GM23248 (cell line): ENCODE measurements at regions not wholly inside any gene's neighbourhood (a gene's known extent, or its start where the extent isn't known, plus 50 kb on each side); places are given as distances from the start of the nearest gene placed in this dataset.

Experiments used
- DNase-seq: peaks from one replicate; pipeline ENCODE4 v3.0.0-alpha.2; 2015
- H2AFZ ChIP-seq: fragments of 200-600 bp; sonication (generic); 2 replicates; pipeline ENCODE4 v1.6.1; 2016; ENCODE audit warnings: antibody characterized with exemption
- H3F3A ChIP-seq: fragments of 200-600 bp; sonication (generic); 2 replicates; pipeline ENCODE4 v1.6.1; 2016; ENCODE audit warnings: mild to moderate bottlenecking, antibody characterized with exemption, mixed run types; ENCODE audit not compliant: insufficient read depth
- H3K27ac ChIP-seq: fragments of 200-600 bp; sonication (generic); 2 replicates; pipeline ENCODE4 v1.5.1; 2016; ENCODE audit warnings: mild to moderate bottlenecking
- H3K27me3 ChIP-seq: fragments of 200-600 bp; sonication (generic); replicated peaks from 2 replicates; pipeline ENCODE4 v1.6.1; 2016; ENCODE audit warnings: mild to moderate bottlenecking; ENCODE audit not compliant: insufficient read depth
- H3K36me3 ChIP-seq: fragments of 200-600 bp; sonication (generic); 2 replicates; pipeline ENCODE4 v1.6.1; 2016; ENCODE audit warnings: low read depth, mild to moderate bottlenecking
- H3K4me1 ChIP-seq: fragments of 200-600 bp; sonication (generic); 2 replicates; pipeline ENCODE4 v1.6.1; 2016; ENCODE audit warnings: mild to moderate bottlenecking; ENCODE audit not compliant: insufficient read depth
- H3K4me2 ChIP-seq: fragments of 200-600 bp; sonication (generic); one replicate; pipeline ENCODE4 v1.6.1; 2016; ENCODE audit warnings: mild to moderate bottlenecking; ENCODE audit not compliant: unreplicated experiment
- H3K4me3 ChIP-seq: fragments of 200-600 bp; sonication (generic); 2 replicates; pipeline ENCODE4 v1.5.1; 2016; ENCODE audit warnings: mild to moderate bottlenecking
- H3K79me2 ChIP-seq: fragments of 200-600 bp; sonication (generic); 2 replicates; pipeline ENCODE4 v1.6.1; 2016; ENCODE audit warnings: mild to moderate bottlenecking; ENCODE audit not compliant: insufficient read depth
- H3K9ac ChIP-seq: fragments of 200-600 bp; sonication (generic); 2 replicates; pipeline ENCODE4 v1.6.1; 2016; ENCODE audit warnings: mild to moderate bottlenecking
- H3K9me2 ChIP-seq: fragments of 200-600 bp; sonication (generic); 2 replicates; pipeline ENCODE4 v1.6.1; 2016; ENCODE audit warnings: mixed run types, mild to moderate bottlenecking, moderate library complexity; ENCODE audit not compliant: insufficient read depth
- H3K9me3 ChIP-seq: fragments of 200-600 bp; sonication (generic); one replicate; pipeline ENCODE4 v1.6.1; 2017; ENCODE audit warnings: low read depth
- H4K20me1 ChIP-seq: fragments of 200-600 bp; sonication (generic); 2 replicates; pipeline ENCODE4 v1.6.0; 2016; ENCODE audit not compliant: insufficient read depth
- EZH2 ChIP-seq: fragments of 200-600 bp; sonication (generic); IDR thresholded peaks from 2 replicates; pipeline ENCODE4 v1.6.1; 2018; ENCODE audit warnings: antibody characterized with exemption, mild to moderate bottlenecking; ENCODE audit not compliant: insufficient read depth, poor library complexity, severe bottlenecking
- EZH2phosphoT487 ChIP-seq: fragments of 200-600 bp; sonication (generic); IDR thresholded peaks from 2 replicates; pipeline ENCODE4 v1.6.1; 2018; ENCODE audit warnings: antibody characterized with exemption, moderate library complexity, mild to moderate bottlenecking, low read depth; ENCODE audit not compliant: insufficient read depth
- WGBS, 2 experiments: methylation state at CpG; one replicate each; pipeline ENCODE4 v1.1.6; 2015 to 2017; ENCODE audit warnings: low lambda C conversion rate in 2 of 2, low coverage in 1 of 2; ENCODE audit errors: missing lambda C conversion rate in 2 of 2; 5-methylcytosine and 5-hydroxymethylcytosine counted together
- in situ Hi-C: fragments of 300-500 bp; cut with MboI; formaldehyde crosslinking; loops from 2 replicates; pipeline ENCODE4 v1.15.0; 2020

- Histone ChIP-seq H2AFZ (no peak overlapping the region), H3K4me2 (no peak overlapping the region), H3K9me2 (no peaks in the 10 kb centered on the region), H3F3A (no peaks in the 10 kb centered on the region), H3K79me2 (no peaks in the 10 kb centered on the region), H3K4me1 (no peaks in the 10 kb centered on the region), H3K9ac (no peak overlapping the region), H3K9me3 (no peaks in the 10 kb centered on the region), H3K27me3 (no peaks in the 10 kb centered on the region), H3K4me3 (no peak overlapping the region), H3K27ac (no peak overlapping the region), H3K36me3 (no peaks in the 10 kb centered on the region), H4K20me1 (no peaks in the 10 kb centered on the region)
- no peak for DNase-seq
- in situ Hi-C loops: no loop called here
- TF ChIP-seq EZH2 (no peak), EZH2phosphoT487 (no peak)
- 33 to 41% methylated on average over 4 of the region's 4 CpGs for WGBS, 2 experiments
Observed at GRCh38 chr4:181043486-181043885, 1199.7 kb upstream of the TENM3 start.

- H2AFZ ChIP-seq: no peak overlapping the region
- no peaks in the 10 kb centered on the region for H3K79me2 ChIP-seq
- no peak for DNase-seq
- H3K9me2 ChIP-seq: no peaks in the 10 kb centered on the region
- WGBS, 2 experiments: 55 to 62% methylated on average over 9 of the region's 9 CpGs
- TF ChIP-seq EZH2 (no peak), EZH2phosphoT487 (no peak)
- no peaks in the 10 kb centered on the region for H3K27me3 ChIP-seq
- no peak overlapping the region for H3K4me3 ChIP-seq
- no peaks in the 10 kb centered on the region for H3K4me1 ChIP-seq
- H3F3A ChIP-seq: no peaks in the 10 kb centered on the region
- H3K9me3 ChIP-seq: no peaks in the 10 kb centered on the region
- H3K9ac ChIP-seq: no peak overlapping the region
- H3K4me2 ChIP-seq: no peak overlapping the region
- H3K27ac ChIP-seq: no peak overlapping the region
- in situ Hi-C loops: no loop called here
- no peaks in the 10 kb centered on the region for H4K20me1 ChIP-seq
- no peaks in the 10 kb centered on the region for H3K36me3 ChIP-seq
Observed at GRCh38 chr4:181046809-181047208, 1196.4 kb upstream of the TENM3 start.

GRCh38 chr4:181051931-181052330 is 1191.3 kb upstream of the TENM3 start:
- Histone ChIP-seq H4K20me1 (no peaks in the 10 kb centered on the region), H3K4me2 (no peak overlapping the region), H3K27me3 (no peaks in the 10 kb centered on the region), H3K36me3 (no peaks in the 10 kb centered on the region), H3F3A (no peaks in the 10 kb centered on the region), H3K4me3 (no peak overlapping the region), H3K4me1 (no peaks in the 10 kb centered on the region), H2AFZ (no peak overlapping the region), H3K79me2 (no peaks in the 10 kb centered on the region), H3K9ac (no peak overlapping the region), H3K27ac (no peak overlapping the region), H3K9me3 (no peaks in the 10 kb centered on the region), H3K9me2 (no peaks in the 10 kb centered on the region)
- in situ Hi-C loops: no loop called here
- no peak for DNase-seq
- no peak for TF ChIP-seq EZH2
- no peak for TF ChIP-seq EZH2phosphoT487

- DNase-seq: no peak
- 25 to 30% methylated on average over 1 of the region's 1 CpG for WGBS, 2 experiments
- no peaks in the 10 kb centered on the region for H3K9me2 ChIP-seq
- H3K27me3 ChIP-seq: no peaks in the 10 kb centered on the region
- TF ChIP-seq EZH2phosphoT487 (no peak), EZH2 (no peak)
- no peaks in the 10 kb centered on the region for H3K79me2 ChIP-seq
- no peaks in the 10 kb centered on the region for H3F3A ChIP-seq
- no peak overlapping the region for H3K4me3 ChIP-seq
- H4K20me1 ChIP-seq: no peaks in the 10 kb centered on the region
- H3K27ac ChIP-seq: no peak overlapping the region
- H3K36me3 ChIP-seq: no peaks in the 10 kb centered on the region
- no peak overlapping the region for H3K4me2 ChIP-seq
- H2AFZ ChIP-seq: no peak overlapping the region
- H3K4me1 ChIP-seq: no peaks in the 10 kb centered on the region
- H3K9me3 ChIP-seq: no peaks in the 10 kb centered on the region
- in situ Hi-C loops: no loop called here
- H3K9ac ChIP-seq: no peak overlapping the region
Observed at GRCh38 chr4:181061787-181062186, 1181.4 kb upstream of the TENM3 start.

- H3K79me2 ChIP-seq: no peaks in the 10 kb centered on the region
- no peak overlapping the region for H3K27ac ChIP-seq
- no peaks in the 10 kb centered on the region for H3K36me3 ChIP-seq
- no peak overlapping the region for H3K9ac ChIP-seq
- H3K9me3 ChIP-seq: no peaks in the 10 kb centered on the region
- TF ChIP-seq EZH2 (no peak), EZH2phosphoT487 (no peak)
- no peak for DNase-seq
- no peaks in the 10 kb centered on the region for H4K20me1 ChIP-seq
- H3K4me3 ChIP-seq: no peak overlapping the region
- H3K4me1 ChIP-seq: no peaks in the 10 kb centered on the region
- no peak overlapping the region for H3K4me2 ChIP-seq
- no peak overlapping the region for H2AFZ ChIP-seq
- H3K9me2 ChIP-seq: no peaks in the 10 kb centered on the region
- in situ Hi-C loops: no loop called here
- no peaks in the 10 kb centered on the region for H3K27me3 ChIP-seq
- 17 to 21% methylated on average over 3 of the region's 3 CpGs for WGBS, 2 experiments
- H3F3A ChIP-seq: no peaks in the 10 kb centered on the region
Observed at GRCh38 chr4:181063212-181063611, 1180.0 kb upstream of the TENM3 start.
